Fibroblast of lung (primary cell): ENCODE measurements at regions not wholly inside any gene's neighbourhood (a gene's known extent, or its start where the extent isn't known, plus 50 kb on each side); places are given as distances from the start of the nearest gene placed in this dataset.

Source experiments
- EZH2 ChIP-seq: IDR thresholded peaks from 2 replicates; pipeline ENCODE4 v1.5.1; 2012; ENCODE audit warnings: low read length, control low read depth, mild to moderate bottlenecking; ENCODE audit errors: missing control alignments
- TF ChIP-seq, protein P1 (sequence below), 2 donors: IDR thresholded peaks in 1 of 2; conservative IDR thresholded peaks in 1 of 2; 1 replicate in 1 of 2; 2 replicates in 1 of 2; pipeline ENCODE4 v1.5.1; 2011 to 2012; ENCODE audit warnings: low read length in 2 of 2, control low read depth in 1 of 2, inconsistent platforms in 1 of 2, low read depth in 1 of 2, mild to moderate bottlenecking in 1 of 2

DNA sequence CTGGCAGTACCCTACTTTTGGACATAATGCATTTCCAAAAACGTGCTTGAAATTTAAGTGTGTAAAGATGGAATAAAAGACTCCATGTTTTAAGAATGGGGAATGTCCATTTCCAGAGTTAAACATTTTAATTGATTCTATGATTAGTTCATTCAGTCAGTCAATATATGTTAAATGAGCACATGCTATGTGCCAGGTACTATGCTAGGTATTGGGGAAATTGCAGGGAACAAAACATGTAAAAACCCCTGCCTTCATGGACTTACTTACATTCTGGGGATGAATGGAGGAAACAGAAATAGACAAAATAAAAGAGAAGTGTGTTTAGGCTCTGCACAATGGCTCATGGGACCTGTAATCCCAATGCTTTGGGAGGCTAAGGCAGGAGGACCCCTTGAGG lies 288.6 kb downstream of the MTX2 start:
- TF ChIP-seq, protein P1, sequence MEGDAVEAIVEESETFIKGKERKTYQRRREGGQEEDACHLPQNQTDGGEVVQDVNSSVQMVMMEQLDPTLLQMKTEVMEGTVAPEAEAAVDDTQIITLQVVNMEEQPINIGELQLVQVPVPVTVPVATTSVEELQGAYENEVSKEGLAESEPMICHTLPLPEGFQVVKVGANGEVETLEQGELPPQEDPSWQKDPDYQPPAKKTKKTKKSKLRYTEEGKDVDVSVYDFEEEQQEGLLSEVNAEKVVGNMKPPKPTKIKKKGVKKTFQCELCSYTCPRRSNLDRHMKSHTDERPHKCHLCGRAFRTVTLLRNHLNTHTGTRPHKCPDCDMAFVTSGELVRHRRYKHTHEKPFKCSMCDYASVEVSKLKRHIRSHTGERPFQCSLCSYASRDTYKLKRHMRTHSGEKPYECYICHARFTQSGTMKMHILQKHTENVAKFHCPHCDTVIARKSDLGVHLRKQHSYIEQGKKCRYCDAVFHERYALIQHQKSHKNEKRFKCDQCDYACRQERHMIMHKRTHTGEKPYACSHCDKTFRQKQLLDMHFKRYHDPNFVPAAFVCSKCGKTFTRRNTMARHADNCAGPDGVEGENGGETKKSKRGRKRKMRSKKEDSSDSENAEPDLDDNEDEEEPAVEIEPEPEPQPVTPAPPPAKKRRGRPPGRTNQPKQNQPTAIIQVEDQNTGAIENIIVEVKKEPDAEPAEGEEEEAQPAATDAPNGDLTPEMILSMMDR (conservative IDR thresholded peaks at IDR 0.05 in 1 of 2, IDR thresholded peaks at IDR 0.05 in 1 of 2; ENCODE audit: low read depth in 1 of 2, low read length in 2 of 2): no peak
- TF ChIP-seq EZH2: no peak
